RWPE2 (cell line): ENCODE measurements at regions not wholly inside any gene's neighbourhood (a gene's known extent, or its start where the extent isn't known, plus 50 kb on each side); places are given as distances from the start of the nearest gene placed in this dataset.
A peak's percentile ranks its signal among the peaks of the same experiment; 100 is the strongest.

Experiments used
- ATAC-seq: fragments of 200-7000 bp; cut with Tn5 transposase; 3 replicates; pipeline ENCODE4 v1.9.1; 2021; ENCODE audit warnings: low read depth
- DNase-seq: peaks from one replicate; pipeline ENCODE4 v3.0.0-alpha.2; 2020; ENCODE audit warnings: low spot score
- H3K27ac ChIP-seq: fragments of 450-650 bp; 2 replicates; pipeline ENCODE4 v1.5.1; 2017; ENCODE audit warnings: mild to moderate bottlenecking; ENCODE audit not compliant: poor library complexity, severe bottlenecking
- H3K27me3 ChIP-seq: fragments of 250-450 bp; sonication (Bioruptor Pico); 2 replicates; pipeline ENCODE4 v1.5.1; 2021; ENCODE audit warnings: mild to moderate bottlenecking, moderate library complexity; ENCODE audit not compliant: insufficient read depth, poor library complexity, severe bottlenecking
- H3K36me3 ChIP-seq: fragments of 250-450 bp; sonication (Bioruptor Pico); 2 replicates; pipeline ENCODE4 v1.5.1; 2020; ENCODE audit warnings: low read depth, mild to moderate bottlenecking, moderate library complexity
- H3K4me1 ChIP-seq: fragments of 250-450 bp; sonication (Bioruptor Pico); 2 replicates; pipeline ENCODE4 v1.5.1; 2021; ENCODE audit warnings: mild to moderate bottlenecking, moderate library complexity; ENCODE audit not compliant: insufficient read depth, poor library complexity, severe bottlenecking
- H3K4me3 ChIP-seq: fragments of 250-450 bp; sonication (Bioruptor Pico); 2 replicates; pipeline ENCODE4 v1.5.1; 2021; ENCODE audit warnings: mild to moderate bottlenecking, moderate library complexity; ENCODE audit not compliant: severe bottlenecking
- H3K9me3 ChIP-seq: fragments of 250-450 bp; sonication (Bioruptor Pico); 2 replicates; pipeline ENCODE4 v1.5.1; 2021; ENCODE audit warnings: mild to moderate bottlenecking, moderate library complexity; ENCODE audit not compliant: severe bottlenecking
- TF ChIP-seq, protein P1 (sequence below): fragments of 450-650 bp; IDR thresholded peaks from one replicate; pipeline ENCODE4 v1.5.1; 2017; ENCODE audit warnings: mild to moderate bottlenecking, moderate library complexity; ENCODE audit not compliant: poor library complexity, severe bottlenecking

DNA sequence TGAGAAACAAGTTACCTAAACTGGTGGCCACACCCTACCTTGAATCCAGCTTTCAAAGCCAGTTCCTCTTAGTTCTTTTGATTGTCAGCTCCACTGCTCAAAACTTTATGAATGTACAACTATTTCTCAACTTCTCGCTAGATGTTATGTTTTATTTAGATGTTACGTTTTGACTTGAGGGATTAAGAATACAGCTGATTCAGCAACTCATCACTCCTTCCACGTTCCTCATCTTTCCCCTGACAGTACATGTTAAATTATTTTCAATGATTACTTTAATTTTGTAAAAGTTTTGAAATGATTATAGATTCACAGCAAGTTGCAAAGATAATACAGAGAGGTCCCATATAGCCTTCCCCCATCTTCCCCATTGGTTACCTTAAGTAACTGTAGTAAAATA, 553.4 kb downstream of the GALR1 start:
- Histone ChIP-seq H3K36me3 (no peaks in the 10 kb centered on the region), H3K4me1 (no peaks in the 10 kb centered on the region), H3K4me3 (no peak overlapping the region), H3K27me3 (no peaks in the 10 kb centered on the region), H3K9me3 (no peaks in the 10 kb centered on the region), H3K27ac (no peak overlapping the region)
- no peak for ATAC-seq
- no peak for DNase-seq
- TF ChIP-seq, protein P1, sequence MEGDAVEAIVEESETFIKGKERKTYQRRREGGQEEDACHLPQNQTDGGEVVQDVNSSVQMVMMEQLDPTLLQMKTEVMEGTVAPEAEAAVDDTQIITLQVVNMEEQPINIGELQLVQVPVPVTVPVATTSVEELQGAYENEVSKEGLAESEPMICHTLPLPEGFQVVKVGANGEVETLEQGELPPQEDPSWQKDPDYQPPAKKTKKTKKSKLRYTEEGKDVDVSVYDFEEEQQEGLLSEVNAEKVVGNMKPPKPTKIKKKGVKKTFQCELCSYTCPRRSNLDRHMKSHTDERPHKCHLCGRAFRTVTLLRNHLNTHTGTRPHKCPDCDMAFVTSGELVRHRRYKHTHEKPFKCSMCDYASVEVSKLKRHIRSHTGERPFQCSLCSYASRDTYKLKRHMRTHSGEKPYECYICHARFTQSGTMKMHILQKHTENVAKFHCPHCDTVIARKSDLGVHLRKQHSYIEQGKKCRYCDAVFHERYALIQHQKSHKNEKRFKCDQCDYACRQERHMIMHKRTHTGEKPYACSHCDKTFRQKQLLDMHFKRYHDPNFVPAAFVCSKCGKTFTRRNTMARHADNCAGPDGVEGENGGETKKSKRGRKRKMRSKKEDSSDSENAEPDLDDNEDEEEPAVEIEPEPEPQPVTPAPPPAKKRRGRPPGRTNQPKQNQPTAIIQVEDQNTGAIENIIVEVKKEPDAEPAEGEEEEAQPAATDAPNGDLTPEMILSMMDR: no peak

DNA sequence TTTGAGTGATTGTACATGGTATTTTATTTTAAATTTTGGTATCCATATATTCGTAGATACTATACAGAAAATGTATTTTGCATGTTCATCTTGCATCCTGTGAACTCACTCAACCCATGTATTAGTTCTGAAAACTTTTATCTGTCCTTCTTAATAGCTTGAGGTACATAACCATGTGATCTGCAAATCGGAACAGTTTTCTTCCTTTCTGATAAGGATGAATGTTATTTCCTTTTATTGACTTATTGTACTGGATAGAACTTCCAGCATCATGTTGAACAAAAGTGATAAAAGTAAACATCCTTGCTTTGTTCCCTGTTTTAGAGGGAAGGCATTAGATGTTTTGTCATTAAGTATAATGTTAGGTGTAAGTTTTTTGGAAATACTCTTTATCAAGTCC, 554.7 kb downstream of the GALR1 start:
- Histone ChIP-seq H3K4me1 (no peaks in the 10 kb centered on the region), H3K27ac (no peak overlapping the region), H3K27me3 (no peaks in the 10 kb centered on the region), H3K4me3 (no peak overlapping the region), H3K9me3 (no peaks in the 10 kb centered on the region), H3K36me3 (no peaks in the 10 kb centered on the region)
- TF ChIP-seq, protein P1: no peak
- no peak for ATAC-seq
- DNase-seq: no peak

DNA sequence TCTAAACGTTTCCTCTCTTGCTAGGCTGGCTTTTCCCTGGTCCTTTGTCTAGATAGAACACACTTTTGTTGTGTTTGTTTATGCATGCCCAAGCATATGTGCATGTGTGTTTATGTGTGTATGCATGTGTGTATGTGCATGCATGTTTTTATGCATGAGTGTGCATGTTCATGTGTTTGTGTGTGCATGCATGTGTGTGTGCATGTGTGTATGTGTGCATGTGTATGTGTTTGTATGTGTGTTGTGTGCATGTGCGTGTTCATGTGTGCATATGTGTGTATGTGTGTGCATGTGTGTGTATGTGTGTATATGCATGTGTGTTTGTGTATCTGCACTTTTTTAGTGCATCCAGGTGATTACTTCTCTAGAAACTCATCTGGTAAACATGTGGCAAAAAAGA, 558.0 kb downstream of the GALR1 start:
- Histone ChIP-seq H3K36me3 (no peaks in the 10 kb centered on the region), H3K9me3 (no peaks in the 10 kb centered on the region), H3K27ac (no peak overlapping the region), H3K27me3 (no peaks in the 10 kb centered on the region), H3K4me1 (no peaks in the 10 kb centered on the region), H3K4me3 (no peak overlapping the region)
- TF ChIP-seq, protein P1: no peak
- no peak for ATAC-seq
- DNase-seq: no peak

DNA sequence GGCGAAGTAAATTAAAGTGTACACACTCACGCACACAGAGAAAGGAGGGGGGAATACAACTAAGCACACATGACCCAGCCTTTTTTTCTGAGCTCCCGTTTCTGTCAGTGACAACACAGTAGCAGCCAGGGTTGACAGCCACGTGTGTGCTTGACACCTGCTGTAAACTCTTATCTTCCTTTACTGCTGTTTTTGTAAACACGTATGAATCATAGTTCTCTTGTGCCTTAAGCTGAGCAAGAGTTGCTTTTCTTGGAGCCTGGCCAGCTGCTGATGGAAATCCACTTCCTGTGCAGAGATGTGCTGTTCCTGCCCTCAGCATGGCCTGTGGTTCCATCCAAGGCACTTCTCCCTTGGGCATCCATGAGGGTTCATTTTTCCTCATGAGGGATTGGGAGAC, 561.9 kb downstream of the GALR1 start:
- H3K4me1 ChIP-seq: no peaks in the 10 kb centered on the region
- no peak overlapping the region for H3K4me3 ChIP-seq
- H3K27ac ChIP-seq: no peak overlapping the region
- H3K36me3 ChIP-seq: no peaks in the 10 kb centered on the region
- TF ChIP-seq, protein P1: no peak
- ATAC-seq (peak; percentile 25; the same call in 1 of the 3 replicates), DNase-seq (no peak)
- H3K9me3 ChIP-seq: no peaks in the 10 kb centered on the region
- H3K27me3 ChIP-seq: no peaks in the 10 kb centered on the region

DNA sequence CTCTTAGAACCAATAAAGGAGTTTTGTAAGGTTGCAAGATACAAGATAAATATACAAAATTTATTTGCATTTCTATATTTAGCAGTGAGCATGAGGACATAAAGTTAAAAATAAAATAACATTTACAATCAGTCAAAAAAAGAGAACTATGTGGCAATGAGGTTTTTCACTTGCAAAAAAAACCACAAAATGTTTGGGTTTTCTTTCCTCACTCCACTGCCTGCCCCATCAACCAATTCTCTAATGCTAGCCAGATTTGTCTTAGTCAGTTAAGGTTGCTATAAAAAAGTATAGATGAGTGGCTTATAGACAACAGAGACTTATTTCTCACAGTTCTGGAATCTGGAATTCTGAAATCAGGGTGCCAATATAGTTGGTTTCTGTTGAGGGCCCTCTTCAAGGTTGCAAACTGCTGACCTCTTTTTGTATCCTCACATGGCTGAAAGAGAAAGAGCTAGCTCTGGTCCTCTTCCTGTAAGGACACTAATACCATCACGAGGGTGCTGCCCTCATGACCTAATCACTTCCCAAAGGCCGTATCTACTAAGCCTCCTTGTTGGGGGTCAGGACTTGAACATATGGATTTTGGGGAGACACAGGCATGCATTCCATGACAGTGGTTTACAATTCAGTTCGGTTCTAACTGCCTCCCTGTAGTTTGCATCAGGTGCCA, 566.2 kb downstream of the GALR1 start:
- Histone ChIP-seq H3K9me3 (no peaks in the 10 kb centered on the region), H3K36me3 (no peaks in the 10 kb centered on the region), H3K4me3 (no peak overlapping the region), H3K4me1 (no peaks in the 10 kb centered on the region), H3K27ac (no peak overlapping the region), H3K27me3 (no peaks in the 10 kb centered on the region)
- TF ChIP-seq, protein P1: no peak
- ATAC-seq (no peak), DNase-seq (no peak)
